Heart left ventricle (tissue), 13 donors: ENCODE measurements at regions not wholly inside any gene's neighbourhood (a gene's known extent, or its start where the extent isn't known, plus 50 kb on each side); places are given as distances from the start of the nearest gene placed in this dataset.

Experiments used
- POLR2A ChIP-seq, 2 donors: fragments of 450-650 bp; IDR thresholded peaks; one replicate each; pipeline ENCODE4 v1.6.1; 2017; ENCODE audit warnings: antibody characterized with exemption in 2 of 2, mild to moderate bottlenecking in 2 of 2, moderate library complexity in 2 of 2
- TF ChIP-seq, protein P1 (sequence below), 12 donors: fragments of 200-600 bp; sonication (generic) in 4 of 12; IDR thresholded peaks; one replicate each; pipeline versions ENCODE4 v1.5.0 to v1.8.0; 2018 to 2022; ENCODE audit warnings: antibody characterized with exemption in 12 of 12, mild to moderate bottlenecking in 5 of 12
- donor health status: ischemic (EF 13 %, LVEDD 7.1; RV severe dilation, severe dysfunction).
- donor health status: DM: no; HTN: yes; CAD: no.
- donor health status: DM: no; HTN: no; CAD: no.
- donor health status: ischemic (EF 25% LVEDD 6.9; RV normal size, moderate dysfunction).
- donor health status: ischemic (EF 25% LVEDD 5.7; RV mildly dilated, moderate dysfunction).
- donor health status: ischemic (EF 35%, LVEDD 5.7; RV mildly dilated, moderate dysfunction).
- donor health status: nonischemic (EF 11% LVEDD 7.7; RV severe dilation, severe dysfunction).
- donor health status: DM: yes; HTN: yes; CAD: no.
- donor health status: PGD.
- donor health status: ischemic (EF 29% LVEDD 5.4; RV normal size, mild dysfunction).
- donor health status: nonischemic (EF 23%, LVEDD 6.1; RV moderate dilation, normal function).

DNA sequence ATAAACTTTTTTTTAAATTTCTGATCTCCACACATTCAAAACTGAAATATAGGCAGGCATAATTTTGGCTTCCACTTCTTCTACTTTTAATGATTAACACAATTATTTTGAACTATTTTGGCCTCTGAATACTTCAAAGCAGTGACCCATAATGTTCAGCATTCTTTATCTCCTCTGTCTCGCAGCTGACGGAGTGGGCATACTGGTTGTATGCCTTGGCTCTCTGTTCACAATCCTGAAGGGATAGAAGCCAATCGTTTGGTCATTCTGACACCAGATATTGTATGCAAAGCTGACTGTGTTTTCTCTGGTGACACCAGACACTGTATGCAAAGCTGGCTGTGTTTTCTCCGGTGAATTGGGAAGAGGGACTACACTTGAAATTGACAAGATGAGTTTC lies 833.0 kb downstream of the EFNB2 start:
- TF ChIP-seq POLR2A (IDR thresholded peaks at IDR 0.05), result no peak
- TF ChIP-seq, protein P1, sequence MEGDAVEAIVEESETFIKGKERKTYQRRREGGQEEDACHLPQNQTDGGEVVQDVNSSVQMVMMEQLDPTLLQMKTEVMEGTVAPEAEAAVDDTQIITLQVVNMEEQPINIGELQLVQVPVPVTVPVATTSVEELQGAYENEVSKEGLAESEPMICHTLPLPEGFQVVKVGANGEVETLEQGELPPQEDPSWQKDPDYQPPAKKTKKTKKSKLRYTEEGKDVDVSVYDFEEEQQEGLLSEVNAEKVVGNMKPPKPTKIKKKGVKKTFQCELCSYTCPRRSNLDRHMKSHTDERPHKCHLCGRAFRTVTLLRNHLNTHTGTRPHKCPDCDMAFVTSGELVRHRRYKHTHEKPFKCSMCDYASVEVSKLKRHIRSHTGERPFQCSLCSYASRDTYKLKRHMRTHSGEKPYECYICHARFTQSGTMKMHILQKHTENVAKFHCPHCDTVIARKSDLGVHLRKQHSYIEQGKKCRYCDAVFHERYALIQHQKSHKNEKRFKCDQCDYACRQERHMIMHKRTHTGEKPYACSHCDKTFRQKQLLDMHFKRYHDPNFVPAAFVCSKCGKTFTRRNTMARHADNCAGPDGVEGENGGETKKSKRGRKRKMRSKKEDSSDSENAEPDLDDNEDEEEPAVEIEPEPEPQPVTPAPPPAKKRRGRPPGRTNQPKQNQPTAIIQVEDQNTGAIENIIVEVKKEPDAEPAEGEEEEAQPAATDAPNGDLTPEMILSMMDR (IDR thresholded peaks at IDR 0.05), result no peak
